MCF 10A (cell line): ENCODE measurements at regions not wholly inside any gene's neighbourhood (a gene's known extent, or its start where the extent isn't known, plus 50 kb on each side); places are given as distances from the start of the nearest gene placed in this dataset.

ENCODE experiments used
- BruUV-seq: library from RNA; stranded (reverse); fragments of 400-500 nt; replicated peaks from 2 replicates; lab custom pipeline; 2021; lab: Mats Ljungman, UMichigan
- CTCF ChIA-PET: fragments of 300-600 bp; sonication (Branson Sonifier 250); formaldehyde crosslinking; extraction: SDS; loops from one replicate; lab custom pipeline; 2021; ENCODE audit warnings: antibody characterized with exemption, inconsistent platforms; lab: Yijun Ruan, JAX
- POLR2A ChIA-PET: fragments of 300-600, 350-650 bp; sonication (Branson Sonifier 250); formaldehyde crosslinking; extraction: SDS; loops from one replicate; lab custom pipeline; 2020; ENCODE audit warnings: antibody characterized with exemption, inconsistent platforms; lab: Yijun Ruan, JAX
- DNase-seq: peaks from one replicate; pipeline ENCODE4 v3.0.0-alpha.2; 2018; ENCODE audit not compliant: unreplicated experiment
- H3K27ac Mint-ChIP-seq: one replicate; pipeline ENCODE4 v1.8.0; 2022; ENCODE audit warnings: mild to moderate bottlenecking, low read depth, mixed read lengths; ENCODE audit not compliant: unreplicated experiment
- H3K27me3 Mint-ChIP-seq: one replicate; pipeline ENCODE4 v1.8.0; 2022; ENCODE audit warnings: mixed read lengths; ENCODE audit not compliant: insufficient read depth, unreplicated experiment
- H3K36me3 Mint-ChIP-seq: one replicate; pipeline ENCODE4 v1.8.0; 2022; ENCODE audit warnings: mild to moderate bottlenecking, moderate library complexity, mixed read lengths; ENCODE audit not compliant: insufficient read depth, unreplicated experiment
- H3K4me1 Mint-ChIP-seq: one replicate; pipeline ENCODE4 v1.8.0; 2022; ENCODE audit warnings: mixed read lengths; ENCODE audit not compliant: insufficient read depth, unreplicated experiment
- H3K4me3 Mint-ChIP-seq: one replicate; pipeline ENCODE4 v1.8.0; 2022; ENCODE audit warnings: mild to moderate bottlenecking, moderate library complexity, mixed read lengths; ENCODE audit not compliant: unreplicated experiment
- H3K9me3 Mint-ChIP-seq: one replicate; pipeline ENCODE4 v1.8.0; 2022; ENCODE audit warnings: mixed read lengths; ENCODE audit not compliant: unreplicated experiment
- intact Hi-C: fragments of 100-400 bp; cut with micrococcal nuclease; formaldehyde crosslinking; loops from 2 replicates; pipeline ENCODE4 v1.14.1; 2022
- TF ChIP-seq, protein P1 (sequence below): fragments of 200-600 bp; IDR thresholded peaks from one replicate; pipeline ENCODE4 v1.8.0; 2022; ENCODE audit warnings: antibody characterized with exemption, mild to moderate bottlenecking; ENCODE audit not compliant: unreplicated experiment

- CTCF ChIA-PET, result no interaction called here
- no peaks in the 10 kb centered on the region for H3K27me3 Mint-ChIP-seq
- no peak overlapping the region for H3K27ac Mint-ChIP-seq
- intact Hi-C loops, result no loop called here
- TF ChIP-seq, protein P1, sequence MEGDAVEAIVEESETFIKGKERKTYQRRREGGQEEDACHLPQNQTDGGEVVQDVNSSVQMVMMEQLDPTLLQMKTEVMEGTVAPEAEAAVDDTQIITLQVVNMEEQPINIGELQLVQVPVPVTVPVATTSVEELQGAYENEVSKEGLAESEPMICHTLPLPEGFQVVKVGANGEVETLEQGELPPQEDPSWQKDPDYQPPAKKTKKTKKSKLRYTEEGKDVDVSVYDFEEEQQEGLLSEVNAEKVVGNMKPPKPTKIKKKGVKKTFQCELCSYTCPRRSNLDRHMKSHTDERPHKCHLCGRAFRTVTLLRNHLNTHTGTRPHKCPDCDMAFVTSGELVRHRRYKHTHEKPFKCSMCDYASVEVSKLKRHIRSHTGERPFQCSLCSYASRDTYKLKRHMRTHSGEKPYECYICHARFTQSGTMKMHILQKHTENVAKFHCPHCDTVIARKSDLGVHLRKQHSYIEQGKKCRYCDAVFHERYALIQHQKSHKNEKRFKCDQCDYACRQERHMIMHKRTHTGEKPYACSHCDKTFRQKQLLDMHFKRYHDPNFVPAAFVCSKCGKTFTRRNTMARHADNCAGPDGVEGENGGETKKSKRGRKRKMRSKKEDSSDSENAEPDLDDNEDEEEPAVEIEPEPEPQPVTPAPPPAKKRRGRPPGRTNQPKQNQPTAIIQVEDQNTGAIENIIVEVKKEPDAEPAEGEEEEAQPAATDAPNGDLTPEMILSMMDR, result no peak
- BruUV-seq, result no TSS peak
- no peak overlapping the region for H3K4me3 Mint-ChIP-seq
- POLR2A ChIA-PET, result no interaction called here
- H3K36me3 Mint-ChIP-seq, result no peaks in the 10 kb centered on the region
- no peak for DNase-seq
- H3K4me1 Mint-ChIP-seq, result no peaks in the 10 kb centered on the region
- no peaks in the 10 kb centered on the region for H3K9me3 Mint-ChIP-seq
These were observed 227.8 kb upstream of the CDH9 start for GRCh38 chr5:27266184-27266583.

DNA sequence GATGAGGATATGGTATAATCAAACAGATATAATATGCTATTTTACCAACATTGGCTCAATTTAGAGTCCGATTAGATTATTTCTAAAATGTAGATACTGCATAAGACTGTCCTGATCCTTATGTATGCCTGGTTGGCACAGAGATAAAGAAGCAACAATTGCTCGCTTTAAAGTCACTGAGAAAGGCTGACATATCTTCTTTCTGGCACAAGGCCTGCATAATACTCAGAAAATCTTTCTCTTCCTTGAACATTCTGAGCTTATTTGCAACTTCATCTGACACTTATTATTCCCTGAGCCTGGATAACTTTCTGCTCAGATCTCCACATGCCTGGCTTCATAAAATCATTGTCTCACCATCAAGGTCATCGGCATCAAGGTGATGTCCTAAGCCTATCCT lies 219.3 kb upstream of the CDH9 start:
- Mint-ChIP-seq H3K36me3 (no peaks in the 10 kb centered on the region), H3K27me3 (no peaks in the 10 kb centered on the region), H3K4me3 (no peak overlapping the region), H3K4me1 (no peaks in the 10 kb centered on the region), H3K27ac (no peak overlapping the region), H3K9me3 (peaks cover 9% of the 10 kb centered on the region)
- TF ChIP-seq, protein P1, result no peak
- intact Hi-C loops, result no loop called here
- CTCF ChIA-PET, result no interaction called here
- no peak for DNase-seq
- POLR2A ChIA-PET, result interaction anchor here (0.6 to 0.7 kb wide), 2 partner anchors 36 to 129 kb away, joined by 3 to 4 read pairs; no protein-coding TSS in a partner anchor
- BruUV-seq, result no TSS peak

- no peak overlapping the region for H3K4me3 Mint-ChIP-seq
- H3K36me3 Mint-ChIP-seq, result no peaks in the 10 kb centered on the region
- DNase-seq, result no peak
- no peak overlapping the region for H3K27ac Mint-ChIP-seq
- TF ChIP-seq, protein P1, result no peak
- BruUV-seq, result no TSS peak
- H3K27me3 Mint-ChIP-seq, result no peaks in the 10 kb centered on the region
- ChIA-PET CTCF (no interaction called here), POLR2A (no interaction called here)
- intact Hi-C loops, result no loop called here
- H3K4me1 Mint-ChIP-seq, result no peaks in the 10 kb centered on the region
- H3K9me3 Mint-ChIP-seq, result peaks cover 9% of the 10 kb centered on the region
These were observed 214.5 kb upstream of the CDH9 start for GRCh38 chr5:27252911-27253310.

GRCh38 chr5:27242258-27242626 lies 203.9 kb upstream of the CDH9 start:
- CTCF ChIA-PET, result no interaction called here
- intact Hi-C loops, result loop anchor here (5.0 kb wide), 1 partner anchor 220 kb away; no protein-coding TSS in a partner anchor
- TF ChIP-seq, protein P1, result no peak
- Mint-ChIP-seq H3K27ac (peak overlapping the region; percentile 96), H3K9me3 (peaks cover 16% of the 10 kb centered on the region), H3K4me1 (peaks cover 24% of the 10 kb centered on the region), H3K4me3 (peak overlapping the region; percentile 52), H3K27me3 (no peaks in the 10 kb centered on the region), H3K36me3 (no peaks in the 10 kb centered on the region)
- no TSS peak for BruUV-seq
- POLR2A ChIA-PET, result no interaction called here
- no peak for DNase-seq
